Endothelial cell (in vitro differentiated cells): ENCODE measurements at regions not wholly inside any gene's neighbourhood (a gene's known extent, or its start where the extent isn't known, plus 50 kb on each side); places are given as distances from the start of the nearest gene placed in this dataset.

Experiments
- DNase-seq: peaks from one replicate; pipeline ENCODE4 v3.0.0; 2021; ENCODE audit warnings: low spot score
- H3K27ac Mint-ChIP-seq: one replicate; pipeline ENCODE4 v1.8.0; 2021; ENCODE audit warnings: mixed read lengths, inconsistent platforms; ENCODE audit not compliant: unreplicated experiment
- H3K27me3 Mint-ChIP-seq: one replicate; pipeline ENCODE4 v1.8.0; 2021; ENCODE audit warnings: mild to moderate bottlenecking, moderate library complexity, mixed read lengths, inconsistent platforms; ENCODE audit not compliant: unreplicated experiment
- H3K36me3 Mint-ChIP-seq: one replicate; pipeline ENCODE4 v1.8.0; 2021; ENCODE audit warnings: mild to moderate bottlenecking, low read depth, mixed read lengths, inconsistent platforms; ENCODE audit not compliant: unreplicated experiment
- H3K4me1 Mint-ChIP-seq: one replicate; pipeline ENCODE4 v1.8.0; 2021; ENCODE audit warnings: mild to moderate bottlenecking, mixed read lengths, inconsistent platforms; ENCODE audit not compliant: unreplicated experiment
- H3K4me3 Mint-ChIP-seq: one replicate; pipeline ENCODE4 v1.8.0; 2021; ENCODE audit warnings: mild to moderate bottlenecking, mixed read lengths, inconsistent platforms; ENCODE audit not compliant: unreplicated experiment
- H3K9me3 Mint-ChIP-seq: one replicate; pipeline ENCODE4 v1.8.0; 2021; ENCODE audit warnings: mixed read lengths, inconsistent platforms; ENCODE audit not compliant: unreplicated experiment
- TF ChIP-seq, protein P1 (sequence below): fragments of 200-600 bp; sonication (generic); IDR thresholded peaks from one replicate; pipeline ENCODE4 v1.5.0; 2021; ENCODE audit warnings: antibody characterized with exemption; ENCODE audit not compliant: unreplicated experiment

DNA sequence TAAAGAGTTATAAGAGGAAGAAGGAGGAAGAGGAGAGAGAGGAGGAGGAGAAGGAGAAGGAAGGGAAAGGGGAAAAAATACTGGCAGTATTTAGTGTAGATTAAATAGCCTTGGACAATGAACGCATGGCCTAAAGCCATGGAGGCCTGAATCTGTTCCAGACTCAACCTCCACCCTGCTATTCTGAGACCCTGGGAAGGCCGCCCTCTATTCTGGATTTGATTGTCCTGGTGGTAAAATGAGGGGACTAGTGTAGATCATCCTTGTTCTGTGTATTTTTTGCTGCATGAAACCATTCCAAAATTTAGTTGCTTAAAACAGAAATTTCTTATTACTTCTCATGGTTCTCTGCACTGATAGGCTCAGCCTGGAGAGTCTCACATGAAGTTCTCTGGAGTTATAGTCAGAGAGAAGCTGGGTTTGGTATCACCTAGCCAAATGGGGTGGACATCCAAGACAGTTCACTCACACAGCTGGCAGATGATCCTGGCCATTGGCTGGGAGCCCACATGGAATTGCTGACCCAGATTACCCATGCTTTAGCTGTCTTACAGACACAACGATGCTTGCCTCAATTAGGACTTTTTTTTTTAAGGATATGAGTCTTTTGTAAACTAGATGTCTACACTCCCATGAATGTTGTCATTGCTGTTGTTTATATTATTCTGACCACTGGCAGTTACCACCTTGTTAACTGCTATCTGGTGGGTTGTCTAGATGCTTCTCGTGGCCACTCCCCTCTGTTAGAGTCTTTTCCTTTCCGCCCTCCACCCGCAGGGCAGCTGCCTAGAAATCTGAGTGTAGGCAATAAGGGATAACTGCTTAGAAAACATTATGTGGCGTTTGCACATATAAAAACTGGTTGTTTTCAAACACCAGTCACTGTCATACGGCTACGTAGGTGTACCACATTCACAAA lies 149.9 kb downstream of the SST start:
- no peak for DNase-seq
- Mint-ChIP-seq H3K4me3 (no peak overlapping the region), H3K27me3 (no peaks in the 10 kb centered on the region), H3K36me3 (no peaks in the 10 kb centered on the region), H3K4me1 (peaks cover 9% of the 10 kb centered on the region), H3K27ac (no peak overlapping the region), H3K9me3 (no peaks in the 10 kb centered on the region)
- TF ChIP-seq, protein P1, sequence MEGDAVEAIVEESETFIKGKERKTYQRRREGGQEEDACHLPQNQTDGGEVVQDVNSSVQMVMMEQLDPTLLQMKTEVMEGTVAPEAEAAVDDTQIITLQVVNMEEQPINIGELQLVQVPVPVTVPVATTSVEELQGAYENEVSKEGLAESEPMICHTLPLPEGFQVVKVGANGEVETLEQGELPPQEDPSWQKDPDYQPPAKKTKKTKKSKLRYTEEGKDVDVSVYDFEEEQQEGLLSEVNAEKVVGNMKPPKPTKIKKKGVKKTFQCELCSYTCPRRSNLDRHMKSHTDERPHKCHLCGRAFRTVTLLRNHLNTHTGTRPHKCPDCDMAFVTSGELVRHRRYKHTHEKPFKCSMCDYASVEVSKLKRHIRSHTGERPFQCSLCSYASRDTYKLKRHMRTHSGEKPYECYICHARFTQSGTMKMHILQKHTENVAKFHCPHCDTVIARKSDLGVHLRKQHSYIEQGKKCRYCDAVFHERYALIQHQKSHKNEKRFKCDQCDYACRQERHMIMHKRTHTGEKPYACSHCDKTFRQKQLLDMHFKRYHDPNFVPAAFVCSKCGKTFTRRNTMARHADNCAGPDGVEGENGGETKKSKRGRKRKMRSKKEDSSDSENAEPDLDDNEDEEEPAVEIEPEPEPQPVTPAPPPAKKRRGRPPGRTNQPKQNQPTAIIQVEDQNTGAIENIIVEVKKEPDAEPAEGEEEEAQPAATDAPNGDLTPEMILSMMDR: no peak

DNA sequence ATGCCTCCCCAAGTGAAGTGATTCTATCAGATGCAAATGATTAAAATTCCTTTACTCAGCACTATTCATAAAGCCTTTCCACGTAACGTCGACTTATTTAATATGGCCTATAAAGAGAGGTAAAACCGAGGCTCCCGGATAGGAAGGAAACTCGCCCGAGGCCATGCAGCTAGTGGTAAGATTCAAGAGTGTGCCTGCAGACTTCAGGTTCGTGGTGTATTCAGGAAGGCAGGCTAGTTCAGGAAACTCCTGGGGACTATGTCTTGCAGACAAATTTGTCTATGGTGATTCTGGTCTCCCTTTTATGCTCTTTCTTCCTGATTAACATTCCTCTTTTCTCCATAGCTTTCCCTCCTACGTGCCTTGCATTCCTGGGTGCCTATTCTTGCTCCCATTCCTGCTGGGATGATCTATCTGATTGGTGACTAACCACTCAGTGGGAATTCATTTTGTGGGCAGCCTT lies 150.7 kb downstream of the SST start:
- H3K4me1 Mint-ChIP-seq: peaks cover 9% of the 10 kb centered on the region
- no peaks in the 10 kb centered on the region for H3K36me3 Mint-ChIP-seq
- DNase-seq: no peak
- H3K9me3 Mint-ChIP-seq: no peaks in the 10 kb centered on the region
- H3K27me3 Mint-ChIP-seq: no peaks in the 10 kb centered on the region
- TF ChIP-seq, protein P1: no peak
- no peak overlapping the region for H3K4me3 Mint-ChIP-seq
- H3K27ac Mint-ChIP-seq: no peak overlapping the region

DNA sequence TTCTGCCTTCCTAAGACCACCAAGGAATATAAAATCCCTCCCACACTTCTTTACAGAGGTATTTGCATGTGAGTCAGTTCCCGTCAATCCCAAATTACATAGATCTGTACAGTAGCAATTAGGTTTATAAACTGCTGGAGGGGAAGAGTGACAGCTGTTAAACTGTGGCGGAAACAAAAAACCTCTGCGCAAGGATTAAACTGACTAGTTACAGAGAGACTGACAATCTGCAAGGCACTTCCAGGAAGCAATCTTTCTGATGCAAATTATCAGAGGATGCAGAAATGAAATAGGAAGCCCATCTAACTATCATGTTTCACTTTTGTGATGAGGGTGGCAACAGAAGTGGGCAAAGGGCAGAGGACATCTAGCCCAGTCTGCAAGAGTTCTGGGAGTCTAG lies 150.4 kb downstream of the RTP4 start:
- H3K4me1 Mint-ChIP-seq: peaks cover 9% of the 10 kb centered on the region
- H3K4me3 Mint-ChIP-seq: no peak overlapping the region
- no peaks in the 10 kb centered on the region for H3K9me3 Mint-ChIP-seq
- TF ChIP-seq, protein P1: no peak
- DNase-seq: no peak
- H3K27me3 Mint-ChIP-seq: no peaks in the 10 kb centered on the region
- no peaks in the 10 kb centered on the region for H3K36me3 Mint-ChIP-seq
- no peak overlapping the region for H3K27ac Mint-ChIP-seq

DNA sequence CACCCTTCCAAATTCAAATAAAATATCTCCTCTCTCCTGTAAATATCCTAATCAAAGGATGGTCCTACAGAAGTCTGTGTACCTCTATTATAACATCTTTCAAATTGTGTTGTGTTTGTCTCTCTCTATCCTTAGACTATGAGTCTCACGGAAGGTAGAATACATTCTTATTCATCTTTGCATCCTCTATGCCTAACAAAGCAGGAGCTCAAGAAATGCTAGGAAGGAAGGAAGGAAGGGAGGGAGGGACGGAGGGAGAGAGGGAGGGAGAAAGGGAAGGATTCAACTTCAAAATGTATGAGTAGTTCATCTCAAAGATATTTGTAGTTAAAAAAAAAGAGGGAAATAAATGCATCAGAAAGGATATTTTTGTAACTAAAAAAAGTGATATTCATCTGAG lies 150.0 kb downstream of the RTP4 start:
- DNase-seq: no peak
- TF ChIP-seq, protein P1: no peak
- no peak overlapping the region for H3K27ac Mint-ChIP-seq
- H3K27me3 Mint-ChIP-seq: no peaks in the 10 kb centered on the region
- no peaks in the 10 kb centered on the region for H3K36me3 Mint-ChIP-seq
- peaks cover 9% of the 10 kb centered on the region for H3K4me1 Mint-ChIP-seq
- H3K4me3 Mint-ChIP-seq: no peak overlapping the region
- no peaks in the 10 kb centered on the region for H3K9me3 Mint-ChIP-seq
